DOHH2 (cell line): ENCODE measurements at regions not wholly inside any gene's neighbourhood (a gene's known extent, or its start where the extent isn't known, plus 50 kb on each side); places are given as distances from the start of the nearest gene placed in this dataset.

Source experiments
- H3F3A ChIP-seq: fragments of 200-600 bp; sonication (generic), shearing (Covaris generic); 2 replicates; pipeline ENCODE4 v1.6.0; 2016; ENCODE audit warnings: antibody characterized with exemption, mild to moderate bottlenecking; ENCODE audit not compliant: control insufficient read depth, insufficient read depth
- H3K27ac ChIP-seq: fragments of 200-600 bp; sonication (generic); 2 replicates; pipeline ENCODE4 v1.5.1; 2014; ENCODE audit warnings: low read depth, mild to moderate bottlenecking, low read length, moderate library complexity
- H3K27me3 ChIP-seq: fragments of 200-600 bp; sonication (generic); 2 replicates; pipeline ENCODE4 v1.6.1; 2014; ENCODE audit warnings: mild to moderate bottlenecking, low read length, mixed read lengths; ENCODE audit not compliant: control insufficient read depth
- H3K36me3 ChIP-seq: fragments of 200-600 bp; sonication (generic); 2 replicates; pipeline ENCODE4 v1.6.1; 2014; ENCODE audit warnings: mild to moderate bottlenecking, low read length, moderate library complexity, mixed read lengths; ENCODE audit not compliant: control insufficient read depth
- H3K4me1 ChIP-seq: fragments of 200-600 bp; sonication (generic); 2 replicates; pipeline ENCODE4 v1.6.1; 2014; ENCODE audit warnings: mild to moderate bottlenecking, low read length, mixed read lengths; ENCODE audit not compliant: control insufficient read depth
- H3K4me2 ChIP-seq: fragments of 200-600 bp; sonication (generic); 2 replicates; pipeline ENCODE4 v1.6.0; 2014; ENCODE audit warnings: mild to moderate bottlenecking, low read length, moderate library complexity
- H3K4me3 ChIP-seq: fragments of 200-600 bp; sonication (generic); 2 replicates; pipeline ENCODE4 v1.5.1; 2014; ENCODE audit warnings: mild to moderate bottlenecking, low read length, mixed read lengths
- H3K79me2 ChIP-seq: fragments of 200-600 bp; sonication (generic); 2 replicates; pipeline ENCODE4 v1.6.1; 2014; ENCODE audit warnings: mild to moderate bottlenecking, low read length, mixed read lengths; ENCODE audit not compliant: control insufficient read depth
- H3K9me2 ChIP-seq: fragments of 200-600 bp; sonication (generic); replicated peaks from 2 replicates; pipeline ENCODE4 v1.6.1; 2014; ENCODE audit warnings: mild to moderate bottlenecking, low read length, mixed read lengths; ENCODE audit not compliant: control insufficient read depth
- H3K9me3 ChIP-seq: fragments of 200-600 bp; sonication (generic); 2 replicates; pipeline ENCODE4 v1.6.1; 2014; ENCODE audit warnings: antibody characterized with exemption, low read length, mixed read lengths; ENCODE audit not compliant: control insufficient read depth, insufficient read depth
- H4K20me1 ChIP-seq: fragments of 200-600 bp; sonication (generic); 2 replicates; pipeline ENCODE4 v1.6.0; 2014; ENCODE audit warnings: low read depth, mild to moderate bottlenecking, antibody characterized with exemption, low read length, moderate library complexity; ENCODE audit not compliant: control insufficient read depth, insufficient read depth
- EZH2phosphoT487 ChIP-seq: fragments of 200-600 bp; sonication (generic); IDR thresholded peaks from 2 replicates; pipeline ENCODE4 v1.6.1; 2017; ENCODE audit warnings: borderline replicate concordance, mild to moderate bottlenecking, antibody characterized with exemption, low read length, moderate library complexity, mixed read lengths
- TF ChIP-seq, protein P1 (sequence below): fragments of 200-600 bp; sonication (generic); IDR thresholded peaks from one replicate; pipeline ENCODE4 v1.5.1; 2014; ENCODE audit warnings: antibody characterized with exemption, mild to moderate bottlenecking, low read depth, low read length; ENCODE audit not compliant: poor library complexity, severe bottlenecking

DNA sequence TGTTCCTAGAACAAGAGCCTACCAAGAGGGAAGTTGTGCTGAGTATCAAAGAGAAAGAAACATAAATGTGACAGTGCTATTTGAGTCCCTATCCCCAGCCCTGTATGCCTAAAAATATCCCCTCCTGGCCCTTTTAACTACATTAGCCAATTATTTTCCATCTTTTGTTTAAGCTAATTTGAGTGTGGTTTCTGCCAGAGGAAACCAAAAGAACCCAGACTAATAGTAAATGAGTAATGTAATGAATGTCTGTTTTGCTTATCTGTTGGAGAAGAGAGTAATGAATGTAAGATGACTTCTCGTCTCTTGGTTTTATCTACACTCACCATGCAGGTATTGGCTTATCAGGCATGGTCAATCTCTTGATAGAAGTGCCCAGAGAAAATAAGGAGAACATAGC, 134.4 kb upstream of the CDK1 start:
- no peaks in the 10 kb centered on the region for H3K9me2 ChIP-seq
- no peaks in the 10 kb centered on the region for H4K20me1 ChIP-seq
- no peak overlapping the region for H3K4me3 ChIP-seq
- H3K36me3 ChIP-seq, result no peaks in the 10 kb centered on the region
- no peaks in the 10 kb centered on the region for H3F3A ChIP-seq
- no peaks in the 10 kb centered on the region for H3K9me3 ChIP-seq
- no peaks in the 10 kb centered on the region for H3K27me3 ChIP-seq
- no peaks in the 10 kb centered on the region for H3K79me2 ChIP-seq
- no peak overlapping the region for H3K27ac ChIP-seq
- TF ChIP-seq, protein P1, sequence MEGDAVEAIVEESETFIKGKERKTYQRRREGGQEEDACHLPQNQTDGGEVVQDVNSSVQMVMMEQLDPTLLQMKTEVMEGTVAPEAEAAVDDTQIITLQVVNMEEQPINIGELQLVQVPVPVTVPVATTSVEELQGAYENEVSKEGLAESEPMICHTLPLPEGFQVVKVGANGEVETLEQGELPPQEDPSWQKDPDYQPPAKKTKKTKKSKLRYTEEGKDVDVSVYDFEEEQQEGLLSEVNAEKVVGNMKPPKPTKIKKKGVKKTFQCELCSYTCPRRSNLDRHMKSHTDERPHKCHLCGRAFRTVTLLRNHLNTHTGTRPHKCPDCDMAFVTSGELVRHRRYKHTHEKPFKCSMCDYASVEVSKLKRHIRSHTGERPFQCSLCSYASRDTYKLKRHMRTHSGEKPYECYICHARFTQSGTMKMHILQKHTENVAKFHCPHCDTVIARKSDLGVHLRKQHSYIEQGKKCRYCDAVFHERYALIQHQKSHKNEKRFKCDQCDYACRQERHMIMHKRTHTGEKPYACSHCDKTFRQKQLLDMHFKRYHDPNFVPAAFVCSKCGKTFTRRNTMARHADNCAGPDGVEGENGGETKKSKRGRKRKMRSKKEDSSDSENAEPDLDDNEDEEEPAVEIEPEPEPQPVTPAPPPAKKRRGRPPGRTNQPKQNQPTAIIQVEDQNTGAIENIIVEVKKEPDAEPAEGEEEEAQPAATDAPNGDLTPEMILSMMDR, result no peak
- TF ChIP-seq EZH2phosphoT487, result no peak
- no peak overlapping the region for H3K4me2 ChIP-seq
- H3K4me1 ChIP-seq, result no peaks in the 10 kb centered on the region

DNA sequence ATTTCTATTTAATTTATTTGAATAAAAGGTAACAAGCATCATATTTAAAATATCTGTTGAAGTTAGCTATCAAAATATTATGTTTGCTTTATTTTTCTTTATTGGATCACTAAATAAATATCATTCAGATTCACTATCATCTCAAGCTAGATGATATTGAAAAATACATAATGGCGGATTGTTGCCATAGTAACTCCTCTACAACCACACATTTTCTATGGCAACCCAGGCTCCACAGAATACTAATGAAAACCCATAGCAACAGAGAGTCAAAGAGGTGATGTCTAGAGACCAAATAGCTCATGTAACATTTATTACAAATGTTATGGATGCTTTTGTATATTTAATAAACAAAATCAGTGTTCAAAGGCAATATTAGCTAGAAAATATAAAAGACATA, 148.9 kb upstream of the CDK1 start:
- Histone ChIP-seq H3K4me2 (no peak overlapping the region), H3K9me2 (no peaks in the 10 kb centered on the region), H3K36me3 (no peaks in the 10 kb centered on the region), H3K79me2 (no peaks in the 10 kb centered on the region), H4K20me1 (no peaks in the 10 kb centered on the region), H3K27ac (no peak overlapping the region), H3K27me3 (peaks cover 3% of the 10 kb centered on the region; the same call in 1 of the 2 replicates), H3K4me3 (no peak overlapping the region), H3F3A (no peaks in the 10 kb centered on the region), H3K4me1 (no peaks in the 10 kb centered on the region), H3K9me3 (no peaks in the 10 kb centered on the region)
- TF ChIP-seq, protein P1, result no peak
- no peak for TF ChIP-seq EZH2phosphoT487

DNA sequence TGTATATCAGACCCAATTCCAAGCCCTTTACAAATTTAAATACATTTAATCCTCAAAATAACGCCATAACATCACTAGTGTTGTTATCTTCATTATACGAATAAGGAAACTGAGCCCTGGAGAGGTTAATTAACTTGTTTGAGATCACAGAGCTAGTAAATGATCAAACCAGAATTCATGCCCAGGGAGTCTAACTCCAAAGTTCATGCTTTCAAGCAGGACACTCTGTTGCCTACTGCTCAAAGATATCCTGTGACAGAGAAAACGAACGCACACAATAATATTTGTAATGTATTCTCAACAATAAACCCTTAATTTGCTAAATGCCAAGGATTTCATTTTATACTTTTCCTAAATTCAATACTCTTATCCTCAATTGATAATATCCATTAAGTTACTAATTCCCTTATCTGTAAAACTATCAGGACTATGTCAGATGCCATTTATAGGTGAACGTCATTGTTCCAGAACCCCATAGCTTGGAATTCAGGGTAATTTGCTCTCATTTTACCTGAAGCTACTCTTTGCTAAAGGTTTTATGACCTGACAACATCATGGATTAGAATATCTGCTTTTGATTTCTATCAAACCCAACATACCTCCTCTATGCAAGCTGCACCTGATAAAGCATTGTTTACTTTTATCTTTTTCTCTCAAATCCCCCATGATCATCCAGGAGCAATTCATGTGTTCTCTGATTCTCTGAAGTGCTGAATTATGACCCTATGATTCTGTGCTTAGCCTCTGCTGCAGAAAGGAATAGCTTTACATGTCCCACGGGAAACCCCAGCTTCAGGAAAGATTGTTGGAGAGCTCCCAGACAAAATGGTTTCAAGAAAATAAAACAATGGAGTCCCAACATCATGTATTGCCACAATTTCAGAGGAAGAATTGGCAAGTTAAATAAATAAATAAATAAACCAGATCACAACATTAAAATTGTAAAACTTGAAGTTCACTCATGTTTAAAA, 150.2 kb upstream of the CDK1 start:
- TF ChIP-seq, protein P1, result no peak
- no peak for TF ChIP-seq EZH2phosphoT487

More for the DNA sequence above, 150.2 kb upstream of the CDK1 start:
- H3K9me3 ChIP-seq, result no peaks in the 10 kb centered on the region
- H3K27me3 ChIP-seq, result peaks cover 3% of the 10 kb centered on the region; the same call in 1 of the 2 replicates
- H3K4me2 ChIP-seq, result no peak overlapping the region
- H3F3A ChIP-seq, result no peaks in the 10 kb centered on the region
- no peaks in the 10 kb centered on the region for H3K9me2 ChIP-seq
- H4K20me1 ChIP-seq, result no peaks in the 10 kb centered on the region
- H3K36me3 ChIP-seq, result no peaks in the 10 kb centered on the region
- no peak overlapping the region for H3K4me3 ChIP-seq
- no peaks in the 10 kb centered on the region for H3K4me1 ChIP-seq
- H3K79me2 ChIP-seq, result no peaks in the 10 kb centered on the region
- H3K27ac ChIP-seq, result no peak overlapping the region
